ENCODE measurements at regions not wholly inside any gene's neighbourhood (a gene's known extent, or its start where the extent isn't known, plus 50 kb on each side); places are given as distances from the start of the nearest gene placed in this dataset.

GRCh38 chr2:9149388-9149660 lies 57.3 kb upstream of the ASAP2 start:
- TF ChIP-seq CTCF (IDR thresholded peaks at IDR 0.05; ENCODE audit: borderline replicate concordance, insufficient read depth, low read depth, low read length): no peak
- no peak overlapping the region for H3K4me3 ChIP-seq (ENCODE audit: low read depth, low read length)

GRCh38 chr2:9146646-9147045 lies 60.0 kb upstream of the ASAP2 start:
- TF ChIP-seq CTCF (IDR thresholded peaks at IDR 0.05; ENCODE audit: borderline replicate concordance, insufficient read depth, low read depth, low read length): no peak
- no peak overlapping the region for H3K4me3 ChIP-seq (ENCODE audit: low read depth, low read length)

DNA sequence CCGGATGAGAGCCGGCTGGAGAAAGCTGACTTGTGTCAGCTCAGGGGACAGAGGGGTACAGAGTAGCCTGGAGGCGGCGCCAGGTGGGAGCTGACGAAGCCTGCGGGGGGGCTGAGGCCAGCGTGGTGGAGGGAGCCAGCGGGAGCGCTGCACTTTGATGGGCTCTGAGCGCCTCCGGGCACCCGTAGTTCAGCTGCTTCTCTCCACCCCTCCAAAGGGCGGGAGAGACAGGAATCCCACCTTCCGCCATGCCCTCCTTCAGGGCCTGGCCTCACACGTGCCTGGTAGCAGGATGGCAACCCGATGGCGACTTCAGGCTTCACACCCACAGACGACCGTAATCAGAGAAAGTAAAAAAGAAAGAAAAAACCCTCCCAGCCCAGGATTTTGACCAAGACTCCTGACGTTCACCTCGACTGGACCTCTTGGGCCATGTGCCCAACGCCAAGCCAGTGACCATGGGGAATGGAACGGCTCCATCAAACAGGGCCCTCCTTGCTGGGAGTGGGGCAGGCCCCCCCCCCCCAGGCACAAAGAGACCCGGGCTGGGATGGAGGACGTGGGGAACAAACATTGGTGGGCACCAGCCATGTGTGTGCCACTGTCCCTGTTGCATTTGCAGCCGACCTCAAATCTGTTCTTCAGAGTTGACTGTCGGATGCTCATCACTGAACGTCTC lies 60.7 kb upstream of the ASAP2 start:
- TF ChIP-seq CTCF (IDR thresholded peaks at IDR 0.05; ENCODE audit: borderline replicate concordance, insufficient read depth, low read depth, low read length): no peak

GRCh38 chr2:9145109-9145751 lies 61.4 kb upstream of the ASAP2 start:
- no peak for TF ChIP-seq CTCF (IDR thresholded peaks at IDR 0.05; ENCODE audit: borderline replicate concordance, insufficient read depth, low read depth, low read length)
- no peak overlapping the region for H3K4me3 ChIP-seq (ENCODE audit: low read depth, low read length)

More for the DNA sequence above, 60.7 kb upstream of the ASAP2 start:
- H3K4me3 ChIP-seq (ENCODE audit: low read depth, low read length): no peak overlapping the region

- H3K4me3 ChIP-seq (ENCODE audit: low read depth, low read length): no peak overlapping the region
- no peak for TF ChIP-seq CTCF (IDR thresholded peaks at IDR 0.05; ENCODE audit: borderline replicate concordance, insufficient read depth, low read depth, low read length)
Observed at GRCh38 chr2:9144617-9145016, 62.0 kb upstream of the ASAP2 start.

- H3K4me3 ChIP-seq (ENCODE audit: low read depth, low read length): no peak overlapping the region
- no peak for TF ChIP-seq CTCF (IDR thresholded peaks at IDR 0.05; ENCODE audit: borderline replicate concordance, insufficient read depth, low read depth, low read length)
Observed at GRCh38 chr2:9144046-9144445, 62.6 kb upstream of the ASAP2 start.

DNA sequence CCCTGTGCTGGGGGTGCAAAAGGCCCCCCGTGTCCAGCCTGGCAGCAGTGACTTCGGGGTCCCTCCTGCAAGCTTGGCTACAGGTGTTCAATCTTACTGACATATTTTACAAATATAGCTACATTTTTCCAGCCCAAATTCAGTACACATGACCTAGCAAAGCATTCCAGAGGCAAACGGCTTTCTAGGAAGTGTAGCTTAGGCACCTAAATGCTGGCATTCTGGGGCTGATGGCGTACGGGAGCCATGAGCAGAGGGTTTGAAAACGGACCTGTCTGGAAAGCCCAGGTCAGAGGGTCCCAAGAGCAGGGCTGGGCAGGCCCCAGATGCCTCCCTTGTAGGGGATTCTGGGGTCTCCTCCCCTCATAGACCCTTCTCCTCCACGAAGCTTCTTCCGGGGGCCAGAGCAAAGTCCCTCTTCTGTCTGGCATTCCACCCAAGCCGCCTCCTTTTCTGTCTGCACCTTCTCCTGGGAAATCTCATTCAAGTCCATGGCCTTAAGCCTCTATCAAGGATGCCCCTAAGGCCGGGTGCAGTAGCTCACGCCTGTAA lies 63.3 kb upstream of the ASAP2 start:
- TF ChIP-seq CTCF (IDR thresholded peaks at IDR 0.05; ENCODE audit: borderline replicate concordance, insufficient read depth, low read depth, low read length): no peak
- no peak overlapping the region for H3K4me3 ChIP-seq (ENCODE audit: low read depth, low read length)

All from GM12875 (cell line).